HepG2 (cell line): ENCODE measurements at regions not wholly inside any gene's neighbourhood (a gene's known extent, or its start where the extent isn't known, plus 50 kb on each side); places are given as distances from the start of the nearest gene placed in this dataset.
A peak's percentile ranks its signal among the peaks of the same experiment; 100 is the strongest.

ENCODE experiments used
- CBX5 ChIP-seq: sonication (generic); formaldehyde crosslinking; IDR thresholded peaks from 2 replicates; pipeline ENCODE4 v1.4.0; 2020; ENCODE audit warnings: missing genetic modification reagents, borderline replicate concordance
- EHMT2 ChIP-seq: fragments of 200-600 bp; sonication (generic); IDR thresholded peaks from 2 replicates; pipeline ENCODE4 v1.7.0; 2017; ENCODE audit warnings: antibody characterized with exemption, low read depth, low read length, borderline replicate concordance
- FOSL1 ChIP-seq: sonication (generic); formaldehyde crosslinking; IDR thresholded peaks from 2 replicates; pipeline ENCODE4 v1.9.0; 2021; ENCODE audit warnings: missing genetic modification reagents, borderline replicate concordance
- HMG20A ChIP-seq: IDR thresholded peaks from 2 replicates; pipeline ENCODE4 v1.6.1; 2016; ENCODE audit warnings: borderline replicate concordance
- KLF16 ChIP-seq, 2 experiments: sonication (generic) in 1 of 2; formaldehyde crosslinking in 1 of 2; IDR thresholded peaks; 2 replicates each; pipeline versions ENCODE4 v1.6.1 to v1.8.0; 2016 to 2023; ENCODE audit warnings: missing genetic modification reagents in 2 of 2, missing compliant biosample characterization in 1 of 2
- NRL ChIP-seq: sonication (generic); formaldehyde crosslinking; IDR thresholded peaks from 2 replicates; pipeline ENCODE4 v1.5.0; 2020; ENCODE audit warnings: missing genetic modification reagents, mild to moderate bottlenecking, moderate library complexity, borderline replicate concordance
- POGZ ChIP-seq: sonication (generic); formaldehyde crosslinking; IDR thresholded peaks from 2 replicates; pipeline ENCODE4 v1.4.0; 2020; ENCODE audit warnings: mild to moderate bottlenecking, missing genetic modification reagents
- RBAK ChIP-seq: sonication (generic); formaldehyde crosslinking; IDR thresholded peaks from 2 replicates; pipeline ENCODE4 v1.5.1; 2020; ENCODE audit warnings: mild to moderate bottlenecking, missing genetic modification reagents
- SCMH1 ChIP-seq: sonication (generic); formaldehyde crosslinking; IDR thresholded peaks from 2 replicates; pipeline ENCODE4 v1.9.0; 2021; ENCODE audit warnings: missing genetic modification reagents, mild to moderate bottlenecking, borderline replicate concordance
- SOX13 ChIP-seq, 3 experiments: fragments of 450-650 bp in 1 of 3; sonication (generic) in 1 of 3; formaldehyde crosslinking in 1 of 3; IDR thresholded peaks in 2 of 3; conservative IDR thresholded peaks in 1 of 3; 2 replicates each; pipeline versions ENCODE4 v1.5.0 to v1.6.1; 2016 to 2020; ENCODE audit warnings: antibody characterized with exemption in 1 of 3, mild to moderate bottlenecking in 1 of 3, missing compliant biosample characterization in 1 of 3, missing genetic modification reagents in 1 of 3, moderate library complexity in 1 of 3
- SOX5 ChIP-seq: IDR thresholded peaks from 2 replicates; pipeline ENCODE4 v1.6.1; 2016; ENCODE audit warnings: borderline replicate concordance
- SOX6 ChIP-seq, 2 experiments: fragments of 450-650 bp in 1 of 2; sonication (generic) in 1 of 2; formaldehyde crosslinking in 1 of 2; IDR thresholded peaks; 2 replicates each; pipeline versions ENCODE4 v1.4.0 to v1.6.1; 2017 to 2020; ENCODE audit warnings: antibody characterized with exemption in 1 of 2, mild to moderate bottlenecking in 1 of 2, missing genetic modification reagents in 1 of 2
- ZNF558 ChIP-seq: sonication (generic); formaldehyde crosslinking; IDR thresholded peaks from 2 replicates; pipeline ENCODE4 v1.9.0; 2022; ENCODE audit warnings: mild to moderate bottlenecking, missing genetic modification reagents, borderline replicate concordance
- ZNF644 ChIP-seq: IDR thresholded peaks from 2 replicates; pipeline ENCODE4 v1.6.1; 2016; ENCODE audit warnings: low read depth
- ZNF772 ChIP-seq: sonication (generic); formaldehyde crosslinking; IDR thresholded peaks from 2 replicates; pipeline ENCODE4 v1.5.0; 2020; ENCODE audit warnings: mild to moderate bottlenecking, missing genetic modification reagents
- TF ChIP-seq, protein P1 (sequence below): sonication (generic); formaldehyde crosslinking; IDR thresholded peaks from 2 replicates; pipeline ENCODE4 v1.5.0; 2020; ENCODE audit warnings: missing genetic modification reagents, mild to moderate bottlenecking, borderline replicate concordance
- TF ChIP-seq, protein P2 (sequence below): sonication (generic); formaldehyde crosslinking; IDR thresholded peaks from 2 replicates; pipeline ENCODE4 v1.4.0; 2020; ENCODE audit warnings: missing genetic modification reagents, borderline replicate concordance
- TF ChIP-seq, protein P3 (sequence below): IDR thresholded peaks from 2 replicates; pipeline ENCODE4 v1.4.0; 2020; ENCODE audit warnings: mild to moderate bottlenecking, missing genetic modification reagents
- TF ChIP-seq, protein P4 (sequence below): sonication (generic); formaldehyde crosslinking; IDR thresholded peaks from 2 replicates; pipeline ENCODE4 v1.4.0; 2020; ENCODE audit warnings: mild to moderate bottlenecking, missing genetic modification reagents, borderline replicate concordance

DNA sequence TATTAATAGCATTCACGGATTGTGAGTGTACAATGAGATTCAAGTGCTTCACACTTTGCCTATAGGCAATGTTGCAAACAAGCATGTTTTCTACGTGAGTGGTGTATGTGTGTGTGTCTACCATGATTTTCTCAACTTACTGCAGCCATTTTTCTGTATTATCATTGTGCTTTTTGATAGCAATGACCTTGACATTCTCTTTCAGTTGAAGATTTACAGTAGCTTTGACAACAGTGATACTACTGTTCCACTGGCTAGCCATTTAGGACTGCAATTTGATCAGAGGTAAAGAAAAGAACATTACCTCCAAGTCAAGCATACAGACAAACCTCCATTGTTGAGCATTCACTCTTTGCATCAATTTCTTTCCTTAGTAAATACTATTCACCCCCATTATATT lies 297.0 kb downstream of the MAN2A1 start (continued):
- TF ChIP-seq, protein P1, sequence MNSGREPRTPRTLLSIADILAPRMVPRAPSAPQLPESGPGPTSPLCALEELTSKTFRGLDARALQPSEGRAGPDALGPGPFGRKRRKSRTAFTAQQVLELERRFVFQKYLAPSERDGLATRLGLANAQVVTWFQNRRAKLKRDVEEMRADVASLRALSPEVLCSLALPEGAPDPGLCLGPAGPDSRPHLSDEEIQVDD (CRISPR knock-in tag), result no peak
- no peak for TF ChIP-seq KLF16 (CRISPR knock-in tag; IDR thresholded peaks at IDR 0.05)
- no peak for TF ChIP-seq RBAK (CRISPR knock-in tag)
- no peak for TF ChIP-seq SOX6 (IDR thresholded peaks at IDR 0.05)
- 0 out of 2 replicates have a peak, but pooled peaks have one; percentile 10 for TF ChIP-seq SOX6 (CRISPR knock-in tag; IDR thresholded peaks at IDR 0.05)
- TF ChIP-seq ZNF644 (CRISPR knock-in tag), result peak; percentile 59; the same call in 1 of the 2 replicates
- no peak for TF ChIP-seq NRL (CRISPR knock-in tag)
- peak; percentile 49; the same call in 1 of the 2 replicates for TF ChIP-seq SOX5 (CRISPR knock-in tag)
- TF ChIP-seq, protein P2, sequence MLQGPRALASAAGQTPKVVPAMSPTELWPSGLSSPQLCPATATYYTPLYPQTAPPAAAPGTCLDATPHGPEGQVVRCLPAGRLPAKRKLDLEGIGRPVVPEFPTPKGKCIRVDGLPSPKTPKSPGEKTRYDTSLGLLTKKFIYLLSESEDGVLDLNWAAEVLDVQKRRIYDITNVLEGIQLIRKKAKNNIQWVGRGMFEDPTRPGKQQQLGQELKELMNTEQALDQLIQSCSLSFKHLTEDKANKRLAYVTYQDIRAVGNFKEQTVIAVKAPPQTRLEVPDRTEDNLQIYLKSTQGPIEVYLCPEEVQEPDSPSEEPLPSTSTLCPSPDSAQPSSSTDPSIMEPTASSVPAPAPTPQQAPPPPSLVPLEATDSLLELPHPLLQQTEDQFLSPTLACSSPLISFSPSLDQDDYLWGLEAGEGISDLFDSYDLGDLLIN, result no peak
- no peak for TF ChIP-seq SOX13 (IDR thresholded peaks at IDR 0.05)
- peak in 1 of 2 experiments; percentile 58; a peak in 1 of 4 replicates for TF ChIP-seq SOX13 (CRISPR knock-in tag; conservative IDR thresholded peaks at IDR 0.05 in 1 of 2, IDR thresholded peaks at IDR 0.05 in 1 of 2)
- TF ChIP-seq POGZ (CRISPR knock-in tag), result 0 out of 2 replicates have a peak, but pooled peaks have one; percentile 34
- no peak for TF ChIP-seq CBX5
- no peak for TF ChIP-seq SCMH1 (CRISPR knock-in tag)
- TF ChIP-seq, protein P3, sequence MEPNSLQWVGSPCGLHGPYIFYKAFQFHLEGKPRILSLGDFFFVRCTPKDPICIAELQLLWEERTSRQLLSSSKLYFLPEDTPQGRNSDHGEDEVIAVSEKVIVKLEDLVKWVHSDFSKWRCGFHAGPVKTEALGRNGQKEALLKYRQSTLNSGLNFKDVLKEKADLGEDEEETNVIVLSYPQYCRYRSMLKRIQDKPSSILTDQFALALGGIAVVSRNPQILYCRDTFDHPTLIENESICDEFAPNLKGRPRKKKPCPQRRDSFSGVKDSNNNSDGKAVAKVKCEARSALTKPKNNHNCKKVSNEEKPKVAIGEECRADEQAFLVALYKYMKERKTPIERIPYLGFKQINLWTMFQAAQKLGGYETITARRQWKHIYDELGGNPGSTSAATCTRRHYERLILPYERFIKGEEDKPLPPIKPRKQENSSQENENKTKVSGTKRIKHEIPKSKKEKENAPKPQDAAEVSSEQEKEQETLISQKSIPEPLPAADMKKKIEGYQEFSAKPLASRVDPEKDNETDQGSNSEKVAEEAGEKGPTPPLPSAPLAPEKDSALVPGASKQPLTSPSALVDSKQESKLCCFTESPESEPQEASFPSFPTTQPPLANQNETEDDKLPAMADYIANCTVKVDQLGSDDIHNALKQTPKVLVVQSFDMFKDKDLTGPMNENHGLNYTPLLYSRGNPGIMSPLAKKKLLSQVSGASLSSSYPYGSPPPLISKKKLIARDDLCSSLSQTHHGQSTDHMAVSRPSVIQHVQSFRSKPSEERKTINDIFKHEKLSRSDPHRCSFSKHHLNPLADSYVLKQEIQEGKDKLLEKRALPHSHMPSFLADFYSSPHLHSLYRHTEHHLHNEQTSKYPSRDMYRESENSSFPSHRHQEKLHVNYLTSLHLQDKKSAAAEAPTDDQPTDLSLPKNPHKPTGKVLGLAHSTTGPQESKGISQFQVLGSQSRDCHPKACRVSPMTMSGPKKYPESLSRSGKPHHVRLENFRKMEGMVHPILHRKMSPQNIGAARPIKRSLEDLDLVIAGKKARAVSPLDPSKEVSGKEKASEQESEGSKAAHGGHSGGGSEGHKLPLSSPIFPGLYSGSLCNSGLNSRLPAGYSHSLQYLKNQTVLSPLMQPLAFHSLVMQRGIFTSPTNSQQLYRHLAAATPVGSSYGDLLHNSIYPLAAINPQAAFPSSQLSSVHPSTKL, result peak; percentile 64; the same call in 1 of the 2 replicates
- TF ChIP-seq EHMT2, result peak; percentile 27; the same call in 1 of the 2 replicates
- peak; percentile 37; the same call in 1 of the 2 replicates for TF ChIP-seq HMG20A
- no peak for TF ChIP-seq ZNF558 (CRISPR knock-in tag)
- TF ChIP-seq, protein P4, sequence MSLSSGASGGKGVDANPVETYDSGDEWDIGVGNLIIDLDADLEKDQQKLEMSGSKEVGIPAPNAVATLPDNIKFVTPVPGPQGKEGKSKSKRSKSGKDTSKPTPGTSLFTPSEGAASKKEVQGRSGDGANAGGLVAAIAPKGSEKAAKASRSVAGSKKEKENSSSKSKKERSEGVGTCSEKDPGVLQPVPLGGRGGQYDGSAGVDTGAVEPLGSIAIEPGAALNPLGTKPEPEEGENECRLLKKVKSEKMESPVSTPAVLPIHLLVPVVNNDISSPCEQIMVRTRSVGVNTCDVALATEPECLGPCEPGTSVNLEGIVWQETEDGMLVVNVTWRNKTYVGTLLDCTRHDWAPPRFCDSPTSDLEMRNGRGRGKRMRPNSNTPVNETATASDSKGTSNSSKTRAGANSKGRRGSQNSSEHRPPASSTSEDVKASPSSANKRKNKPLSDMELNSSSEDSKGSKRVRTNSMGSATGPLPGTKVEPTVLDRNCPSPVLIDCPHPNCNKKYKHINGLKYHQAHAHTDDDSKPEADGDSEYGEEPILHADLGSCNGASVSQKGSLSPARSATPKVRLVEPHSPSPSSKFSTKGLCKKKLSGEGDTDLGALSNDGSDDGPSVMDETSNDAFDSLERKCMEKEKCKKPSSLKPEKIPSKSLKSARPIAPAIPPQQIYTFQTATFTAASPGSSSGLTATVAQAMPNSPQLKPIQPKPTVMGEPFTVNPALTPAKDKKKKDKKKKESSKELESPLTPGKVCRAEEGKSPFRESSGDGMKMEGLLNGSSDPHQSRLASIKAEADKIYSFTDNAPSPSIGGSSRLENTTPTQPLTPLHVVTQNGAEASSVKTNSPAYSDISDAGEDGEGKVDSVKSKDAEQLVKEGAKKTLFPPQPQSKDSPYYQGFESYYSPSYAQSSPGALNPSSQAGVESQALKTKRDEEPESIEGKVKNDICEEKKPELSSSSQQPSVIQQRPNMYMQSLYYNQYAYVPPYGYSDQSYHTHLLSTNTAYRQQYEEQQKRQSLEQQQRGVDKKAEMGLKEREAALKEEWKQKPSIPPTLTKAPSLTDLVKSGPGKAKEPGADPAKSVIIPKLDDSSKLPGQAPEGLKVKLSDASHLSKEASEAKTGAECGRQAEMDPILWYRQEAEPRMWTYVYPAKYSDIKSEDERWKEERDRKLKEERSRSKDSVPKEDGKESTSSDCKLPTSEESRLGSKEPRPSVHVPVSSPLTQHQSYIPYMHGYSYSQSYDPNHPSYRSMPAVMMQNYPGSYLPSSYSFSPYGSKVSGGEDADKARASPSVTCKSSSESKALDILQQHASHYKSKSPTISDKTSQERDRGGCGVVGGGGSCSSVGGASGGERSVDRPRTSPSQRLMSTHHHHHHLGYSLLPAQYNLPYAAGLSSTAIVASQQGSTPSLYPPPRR (CRISPR knock-in tag), result no peak
- TF ChIP-seq ZNF772 (CRISPR knock-in tag), result no peak
- no peak for TF ChIP-seq FOSL1 (CRISPR knock-in tag)
